Skeletal muscle satellite cell (primary cell): ENCODE measurements at regions not wholly inside any gene's neighbourhood (a gene's known extent, or its start where the extent isn't known, plus 50 kb on each side); places are given as distances from the start of the nearest gene placed in this dataset.

ENCODE experiments used
- H3K27me3 ChIP-seq: 2 replicates; pipeline ENCODE4 v1.7.0; 2013; ENCODE audit warnings: low read length; ENCODE audit not compliant: control insufficient read depth, insufficient read depth
- H3K36me3 ChIP-seq: 2 replicates; pipeline ENCODE4 v1.7.0; 2013; ENCODE audit warnings: mild to moderate bottlenecking, control low read depth, low read length; ENCODE audit not compliant: insufficient read depth
- H3K4me1 ChIP-seq: 2 replicates; pipeline ENCODE4 v1.7.0; 2013; ENCODE audit warnings: low read length; ENCODE audit not compliant: control insufficient read depth, insufficient read depth
- H3K4me2 ChIP-seq: 2 replicates; pipeline ENCODE4 v1.7.0; 2013; ENCODE audit warnings: mild to moderate bottlenecking, low read length
- H3K4me3 ChIP-seq: 2 replicates; pipeline ENCODE4 v1.7.0; 2013; ENCODE audit warnings: low read length
- H3K9ac ChIP-seq: 2 replicates; pipeline ENCODE4 v1.7.0; 2013; ENCODE audit warnings: mild to moderate bottlenecking, low read depth, low read length, moderate library complexity
- H3K9me3 ChIP-seq: replicated peaks from 2 replicates; pipeline ENCODE4 v1.7.0; 2013; ENCODE audit warnings: mild to moderate bottlenecking, control low read depth, low read length

- no peak overlapping the region for H3K4me3 ChIP-seq
- no peak overlapping the region for H3K9ac ChIP-seq
- H3K4me1 ChIP-seq, result no peaks in the 10 kb centered on the region
- H3K4me2 ChIP-seq, result no peak overlapping the region
- no peaks in the 10 kb centered on the region for H3K36me3 ChIP-seq
- H3K9me3 ChIP-seq, result no peaks in the 10 kb centered on the region
- H3K27me3 ChIP-seq, result peaks cover 26% of the 10 kb centered on the region
These were observed 62.0 kb downstream of the CNGA2 start for GRCh38 chrX:151796576-151796975.

DNA sequence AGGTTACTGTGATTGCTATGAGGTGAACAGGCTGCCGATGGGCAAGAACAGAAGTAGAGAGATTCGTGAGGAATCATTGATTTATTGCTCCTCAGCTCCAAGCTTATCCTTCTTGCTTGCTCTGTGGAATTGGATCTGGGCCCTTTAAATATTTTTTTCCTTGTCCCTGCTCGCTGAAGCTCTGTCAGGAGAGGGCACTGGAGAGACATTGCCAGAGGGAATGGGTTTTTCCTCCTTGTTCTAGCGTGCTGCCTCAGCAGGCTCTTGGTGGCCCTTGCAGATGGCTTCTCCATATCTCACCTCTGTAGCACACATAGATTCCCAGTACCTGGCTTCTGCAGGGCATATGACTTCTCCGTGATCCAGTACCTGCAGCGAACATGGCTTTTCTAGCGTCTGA, 67.4 kb downstream of the CNGA2 start:
- Histone ChIP-seq H3K4me2 (no peak overlapping the region), H3K9me3 (no peaks in the 10 kb centered on the region), H3K27me3 (peaks cover 12% of the 10 kb centered on the region), H3K4me1 (no peaks in the 10 kb centered on the region), H3K36me3 (no peaks in the 10 kb centered on the region), H3K9ac (no peak overlapping the region), H3K4me3 (no peak overlapping the region)

GRCh38 chrX:151806967-151807540, 72.5 kb downstream of the CNGA2 start:
- Histone ChIP-seq H3K36me3 (no peaks in the 10 kb centered on the region), H3K9me3 (no peaks in the 10 kb centered on the region), H3K4me2 (no peak overlapping the region), H3K4me1 (no peaks in the 10 kb centered on the region), H3K27me3 (peaks cover 10% of the 10 kb centered on the region), H3K4me3 (no peak overlapping the region), H3K9ac (no peak overlapping the region)

GRCh38 chrX:151812661-151813060, 78.1 kb downstream of the CNGA2 start:
- no peak overlapping the region for H3K4me3 ChIP-seq
- no peak overlapping the region for H3K4me2 ChIP-seq
- no peak overlapping the region for H3K9ac ChIP-seq
- no peaks in the 10 kb centered on the region for H3K9me3 ChIP-seq
- no peaks in the 10 kb centered on the region for H3K27me3 ChIP-seq
- no peaks in the 10 kb centered on the region for H3K36me3 ChIP-seq
- H3K4me1 ChIP-seq, result no peaks in the 10 kb centered on the region

GRCh38 chrX:151814767-151815166, 80.2 kb downstream of the CNGA2 start:
- Histone ChIP-seq H3K4me2 (no peak overlapping the region), H3K4me1 (no peaks in the 10 kb centered on the region), H3K9me3 (no peaks in the 10 kb centered on the region), H3K4me3 (no peak overlapping the region), H3K36me3 (no peaks in the 10 kb centered on the region), H3K27me3 (no peaks in the 10 kb centered on the region), H3K9ac (no peak overlapping the region)

DNA sequence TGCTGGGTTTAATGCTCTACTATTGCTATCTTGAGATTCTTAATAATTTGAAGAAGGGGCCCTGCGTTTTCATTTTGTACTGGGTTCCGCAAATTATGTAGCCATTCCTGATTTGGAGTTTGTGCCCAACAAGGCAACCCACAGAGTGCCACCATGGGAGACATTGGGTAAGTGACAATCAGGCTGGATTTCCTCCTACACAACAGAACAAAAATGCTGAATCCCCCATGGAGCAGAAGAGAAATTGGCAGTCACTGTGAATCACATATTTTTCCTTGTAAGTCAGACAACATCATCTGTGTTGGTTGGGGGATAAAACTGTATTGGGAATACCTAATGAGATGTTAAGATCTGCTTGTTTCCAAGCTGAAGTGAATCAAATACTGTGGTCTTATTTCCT, 80.9 kb downstream of the CNGA2 start:
- no peak overlapping the region for H3K4me3 ChIP-seq
- no peaks in the 10 kb centered on the region for H3K9me3 ChIP-seq
- H3K27me3 ChIP-seq, result no peaks in the 10 kb centered on the region
- no peak overlapping the region for H3K4me2 ChIP-seq
- H3K9ac ChIP-seq, result no peak overlapping the region
- no peaks in the 10 kb centered on the region for H3K4me1 ChIP-seq
- no peaks in the 10 kb centered on the region for H3K36me3 ChIP-seq

GRCh38 chrX:151816934-151817333, 82.4 kb downstream of the CNGA2 start:
- Histone ChIP-seq H3K36me3 (no peaks in the 10 kb centered on the region), H3K4me1 (no peaks in the 10 kb centered on the region), H3K9me3 (no peaks in the 10 kb centered on the region), H3K4me2 (no peak overlapping the region), H3K4me3 (no peak overlapping the region), H3K9ac (no peak overlapping the region), H3K27me3 (no peaks in the 10 kb centered on the region)

DNA sequence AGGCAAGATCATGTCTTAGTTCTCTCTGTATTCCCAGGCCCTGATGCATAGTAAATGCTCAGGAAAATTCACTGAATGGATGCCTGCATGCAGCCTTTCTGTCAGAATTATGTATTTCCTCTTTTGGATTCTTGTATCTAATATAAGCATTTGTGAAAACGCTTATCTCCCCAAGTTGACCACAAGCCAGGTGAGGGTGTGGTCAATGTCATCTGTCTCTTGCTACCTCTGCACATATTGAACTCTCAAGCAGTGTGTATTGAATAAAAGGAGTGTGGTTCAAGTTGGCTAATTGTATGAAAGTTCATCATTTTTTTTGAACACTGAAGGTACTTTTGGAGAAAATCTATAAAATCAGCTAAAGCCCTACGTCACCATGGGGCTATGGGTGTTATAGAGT, 84.3 kb downstream of the CNGA2 start:
- no peak overlapping the region for H3K9ac ChIP-seq
- H3K4me3 ChIP-seq, result no peak overlapping the region
- no peaks in the 10 kb centered on the region for H3K9me3 ChIP-seq
- no peaks in the 10 kb centered on the region for H3K36me3 ChIP-seq
- H3K4me1 ChIP-seq, result no peaks in the 10 kb centered on the region
- no peaks in the 10 kb centered on the region for H3K27me3 ChIP-seq
- no peak overlapping the region for H3K4me2 ChIP-seq

GRCh38 chrX:151821226-151821625, 86.7 kb downstream of the CNGA2 start:
- H3K27me3 ChIP-seq, result no peaks in the 10 kb centered on the region
- H3K4me1 ChIP-seq, result peaks cover 7% of the 10 kb centered on the region
- no peak overlapping the region for H3K4me2 ChIP-seq
- H3K9ac ChIP-seq, result no peak overlapping the region
- no peaks in the 10 kb centered on the region for H3K9me3 ChIP-seq
- no peak overlapping the region for H3K4me3 ChIP-seq
- no peaks in the 10 kb centered on the region for H3K36me3 ChIP-seq

DNA sequence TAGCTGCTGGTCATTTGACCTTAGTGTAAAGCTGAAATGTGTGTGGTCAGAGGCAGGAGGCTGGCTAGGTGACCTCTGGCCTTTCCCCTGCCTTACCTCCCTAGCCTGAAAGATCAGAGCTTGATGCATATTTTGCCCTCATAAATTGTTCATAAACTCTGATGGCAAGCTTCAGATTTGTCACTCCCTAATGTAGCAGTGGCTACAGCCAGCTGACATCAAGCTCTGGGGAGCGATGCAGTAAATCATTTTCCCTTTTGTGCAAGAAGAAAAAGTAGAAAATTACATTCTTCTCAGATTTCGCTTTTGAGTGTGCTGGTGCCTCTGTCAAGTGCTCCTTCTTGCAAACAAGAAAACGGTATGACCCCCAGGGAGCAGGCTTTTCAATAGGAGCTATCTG, 87.7 kb upstream of the MAGEA4 start:
- no peaks in the 10 kb centered on the region for H3K36me3 ChIP-seq
- H3K4me1 ChIP-seq, result peaks cover 19% of the 10 kb centered on the region
- H3K27me3 ChIP-seq, result no peaks in the 10 kb centered on the region
- H3K9me3 ChIP-seq, result no peaks in the 10 kb centered on the region
- no peak overlapping the region for H3K4me2 ChIP-seq
- H3K9ac ChIP-seq, result no peak overlapping the region
- no peak overlapping the region for H3K4me3 ChIP-seq

DNA sequence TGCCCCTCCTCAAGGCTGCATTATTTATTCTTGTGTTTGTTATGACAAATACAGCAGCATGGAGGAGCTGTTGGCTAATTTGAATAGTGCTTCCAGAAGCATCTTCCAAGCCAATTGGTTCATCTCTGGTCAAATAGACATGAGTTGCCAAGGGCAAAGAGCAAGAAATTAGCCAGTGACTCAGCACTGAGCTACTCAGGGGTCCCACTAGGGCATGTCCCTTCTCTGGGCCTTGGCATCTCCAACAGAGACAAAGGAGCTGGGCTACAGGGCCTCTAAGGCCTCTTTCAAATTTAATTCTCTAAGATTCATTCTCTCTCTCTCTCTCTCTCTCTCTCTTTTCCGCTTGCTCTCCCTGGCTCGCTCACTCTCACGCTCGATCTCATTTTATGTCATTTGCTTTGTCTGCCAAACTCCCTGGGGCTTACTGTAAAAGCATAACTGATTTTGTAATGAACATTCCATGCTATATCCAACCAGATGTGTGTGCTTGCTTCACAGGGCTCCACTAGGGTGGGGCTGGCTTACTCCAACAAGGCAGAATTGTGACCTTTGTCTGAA, 86.7 kb upstream of the MAGEA4 start:
- H3K9me3 ChIP-seq, result no peaks in the 10 kb centered on the region
- no peaks in the 10 kb centered on the region for H3K27me3 ChIP-seq
- peaks cover 19% of the 10 kb centered on the region for H3K4me1 ChIP-seq
- H3K9ac ChIP-seq, result no peak overlapping the region
- no peak overlapping the region for H3K4me3 ChIP-seq
- H3K4me2 ChIP-seq, result peak overlapping the region; percentile 24
- no peaks in the 10 kb centered on the region for H3K36me3 ChIP-seq

GRCh38 chrX:151828439-151829080, 84.1 kb upstream of the MAGEA4 start:
- Histone ChIP-seq H3K36me3 (no peaks in the 10 kb centered on the region), H3K9me3 (no peaks in the 10 kb centered on the region), H3K4me2 (no peak overlapping the region), H3K27me3 (no peaks in the 10 kb centered on the region), H3K4me1 (peaks cover 19% of the 10 kb centered on the region), H3K4me3 (no peak overlapping the region), H3K9ac (no peak overlapping the region)
